KMS-11 (cell line): ENCODE measurements at regions not wholly inside any gene's neighbourhood (a gene's known extent, or its start where the extent isn't known, plus 50 kb on each side); places are given as distances from the start of the nearest gene placed in this dataset.

Experiments
- H2AFZ ChIP-seq: fragments of 200-600 bp; sonication (generic); 2 replicates; pipeline ENCODE4 v1.6.1; 2016; ENCODE audit warnings: antibody characterized with exemption, mixed run types, low read depth
- H3K27ac ChIP-seq: fragments of 200-600 bp; sonication (generic); 2 replicates; pipeline ENCODE4 v1.6.1; 2016; ENCODE audit warnings: mild to moderate bottlenecking, mixed run types
- H3K27me3 ChIP-seq: fragments of 200-600 bp; sonication (generic); 2 replicates; pipeline ENCODE4 v1.6.1; 2017; ENCODE audit warnings: mild to moderate bottlenecking, low read depth, mixed run types, moderate library complexity; ENCODE audit not compliant: insufficient read depth
- H3K36me3 ChIP-seq: fragments of 200-600 bp; sonication (generic); 2 replicates; pipeline ENCODE4 v1.6.1; 2017; ENCODE audit warnings: mild to moderate bottlenecking, mixed run types; ENCODE audit not compliant: insufficient read depth
- H3K4me1 ChIP-seq: fragments of 200-600 bp; sonication (generic); 2 replicates; pipeline ENCODE4 v1.6.1; 2016; ENCODE audit warnings: mild to moderate bottlenecking, low read depth, mixed run types; ENCODE audit not compliant: poor library complexity, severe bottlenecking
- H3K4me2 ChIP-seq: fragments of 200-600 bp; sonication (generic); 2 replicates; pipeline ENCODE4 v1.7.0; 2016; ENCODE audit warnings: mild to moderate bottlenecking, mixed run types
- H3K4me3 ChIP-seq: fragments of 200-600 bp; sonication (generic); IDR thresholded peaks from 2 replicates; pipeline ENCODE4 v1.6.1; 2017; ENCODE audit warnings: low read depth, low read length, mixed read lengths; ENCODE audit not compliant: insufficient read depth
- H3K79me2 ChIP-seq: fragments of 200-600 bp; sonication (generic); 2 replicates; pipeline ENCODE4 v1.6.1; 2016; ENCODE audit warnings: low read depth, mixed run types; ENCODE audit not compliant: insufficient read depth
- H3K9ac ChIP-seq: fragments of 200-600 bp; sonication (generic); 2 replicates; pipeline ENCODE4 v1.6.1; 2016; ENCODE audit warnings: mild to moderate bottlenecking, mixed run types
- H4K20me1 ChIP-seq: fragments of 200-600 bp; sonication (generic); 2 replicates; pipeline ENCODE4 v1.6.1; 2016; ENCODE audit warnings: mild to moderate bottlenecking, mixed run types; ENCODE audit not compliant: insufficient read depth
- TF ChIP-seq, protein P1 (sequence below): fragments of 200-600 bp; sonication (generic); conservative IDR thresholded peaks from 2 replicates; pipeline ENCODE4 v1.6.1; 2017; ENCODE audit warnings: low read depth, mild to moderate bottlenecking, antibody characterized with exemption, low read length, moderate library complexity, mixed read lengths

DNA sequence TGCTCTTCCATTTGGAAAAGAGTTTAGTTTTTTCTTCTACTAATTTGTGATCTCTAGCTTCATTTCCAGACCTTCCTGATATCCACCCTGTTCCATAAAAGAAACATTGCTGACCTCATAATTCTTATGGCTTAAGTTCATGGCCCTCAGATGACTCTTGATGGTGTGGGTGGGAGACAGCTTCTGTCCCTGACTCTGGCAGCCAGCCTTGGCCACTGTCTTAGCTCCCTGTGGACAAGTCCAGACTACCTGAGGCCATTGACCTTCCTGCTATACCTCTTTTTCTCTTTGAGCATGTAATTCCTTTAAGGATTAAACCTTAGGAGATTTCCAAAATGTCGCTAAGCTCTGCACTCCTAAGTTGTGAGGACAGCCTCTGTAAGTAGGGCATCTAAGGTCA, 101.1 kb upstream of the DAP start:
- H3K27ac ChIP-seq, result no peak overlapping the region

DNA sequence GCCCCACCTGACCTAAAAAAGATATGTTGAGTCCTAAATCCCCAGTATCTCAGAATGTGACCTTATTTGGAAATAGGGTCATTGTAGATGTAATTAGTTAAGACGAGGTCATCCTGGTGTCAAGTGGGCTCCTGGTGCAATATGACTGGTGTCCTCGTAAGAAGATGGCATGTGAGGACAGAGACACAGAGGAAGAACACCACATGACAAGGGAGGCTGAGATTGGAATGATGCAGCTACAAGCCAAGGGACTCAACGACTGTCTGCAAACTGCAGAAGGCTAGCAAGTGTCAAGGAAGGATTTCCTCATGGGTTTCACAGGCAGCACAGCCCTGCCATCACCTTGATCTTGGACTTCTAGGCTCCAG, 100.4 kb upstream of the DAP start:
- no peaks in the 10 kb centered on the region for H4K20me1 ChIP-seq
- no peaks in the 10 kb centered on the region for H3K4me1 ChIP-seq
- H3K9ac ChIP-seq, result no peak overlapping the region
- no peak overlapping the region for H3K4me3 ChIP-seq
- TF ChIP-seq, protein P1, sequence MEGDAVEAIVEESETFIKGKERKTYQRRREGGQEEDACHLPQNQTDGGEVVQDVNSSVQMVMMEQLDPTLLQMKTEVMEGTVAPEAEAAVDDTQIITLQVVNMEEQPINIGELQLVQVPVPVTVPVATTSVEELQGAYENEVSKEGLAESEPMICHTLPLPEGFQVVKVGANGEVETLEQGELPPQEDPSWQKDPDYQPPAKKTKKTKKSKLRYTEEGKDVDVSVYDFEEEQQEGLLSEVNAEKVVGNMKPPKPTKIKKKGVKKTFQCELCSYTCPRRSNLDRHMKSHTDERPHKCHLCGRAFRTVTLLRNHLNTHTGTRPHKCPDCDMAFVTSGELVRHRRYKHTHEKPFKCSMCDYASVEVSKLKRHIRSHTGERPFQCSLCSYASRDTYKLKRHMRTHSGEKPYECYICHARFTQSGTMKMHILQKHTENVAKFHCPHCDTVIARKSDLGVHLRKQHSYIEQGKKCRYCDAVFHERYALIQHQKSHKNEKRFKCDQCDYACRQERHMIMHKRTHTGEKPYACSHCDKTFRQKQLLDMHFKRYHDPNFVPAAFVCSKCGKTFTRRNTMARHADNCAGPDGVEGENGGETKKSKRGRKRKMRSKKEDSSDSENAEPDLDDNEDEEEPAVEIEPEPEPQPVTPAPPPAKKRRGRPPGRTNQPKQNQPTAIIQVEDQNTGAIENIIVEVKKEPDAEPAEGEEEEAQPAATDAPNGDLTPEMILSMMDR, result no peak
- H3K27me3 ChIP-seq, result no peaks in the 10 kb centered on the region
- no peaks in the 10 kb centered on the region for H3K79me2 ChIP-seq
- no peak overlapping the region for H2AFZ ChIP-seq
- no peak overlapping the region for H3K27ac ChIP-seq
- H3K36me3 ChIP-seq, result no peaks in the 10 kb centered on the region
- H3K4me2 ChIP-seq, result no peak overlapping the region

More for the DNA sequence above, 101.1 kb upstream of the DAP start:
- Histone ChIP-seq H3K4me1 (no peaks in the 10 kb centered on the region), H3K4me3 (no peak overlapping the region), H3K4me2 (no peak overlapping the region), H3K36me3 (no peaks in the 10 kb centered on the region), H3K9ac (no peak overlapping the region), H3K27me3 (no peaks in the 10 kb centered on the region), H2AFZ (no peak overlapping the region), H3K79me2 (no peaks in the 10 kb centered on the region), H4K20me1 (no peaks in the 10 kb centered on the region)
- TF ChIP-seq, protein P1, result no peak

DNA sequence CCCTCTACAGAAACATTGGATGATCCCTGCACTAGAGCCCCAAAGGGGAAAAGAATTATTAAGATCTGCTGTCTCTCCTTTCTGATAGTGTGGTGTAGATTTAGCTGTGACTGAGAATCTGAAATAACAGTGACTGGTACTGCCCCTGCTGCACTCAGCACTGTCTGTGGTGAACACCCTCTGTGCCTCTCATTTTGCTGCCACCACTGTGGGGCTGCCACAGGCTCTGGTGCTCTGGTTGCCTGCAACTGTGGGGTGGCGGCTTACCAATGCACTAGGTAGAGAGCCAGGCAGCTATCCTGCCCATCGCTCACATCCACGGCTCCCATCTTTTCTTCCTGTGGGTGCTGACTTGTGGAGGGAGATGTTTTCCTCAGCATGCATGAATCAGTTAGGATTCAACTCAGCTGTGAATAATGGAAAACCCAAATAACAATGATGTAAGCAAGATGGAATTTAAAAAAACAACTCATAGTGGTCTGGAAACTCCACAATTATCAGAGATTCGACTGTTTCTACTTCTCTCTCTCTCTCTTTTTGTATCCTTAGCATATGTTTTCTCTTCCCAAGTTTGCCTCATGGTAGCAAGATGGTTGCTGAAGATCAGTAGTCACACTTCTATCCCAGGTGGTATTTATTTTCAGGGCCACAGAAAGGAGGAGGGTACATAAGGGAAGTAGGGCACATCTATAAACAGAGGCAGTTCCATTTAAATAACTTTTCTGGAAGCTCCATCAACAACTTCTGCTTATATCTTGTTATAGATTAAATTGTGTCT, 99.8 kb upstream of the DAP start:
- Histone ChIP-seq H3K4me1 (no peaks in the 10 kb centered on the region), H3K79me2 (no peaks in the 10 kb centered on the region), H3K4me3 (no peak overlapping the region), H2AFZ (no peak overlapping the region), H3K36me3 (no peaks in the 10 kb centered on the region), H3K4me2 (no peak overlapping the region), H3K9ac (no peak overlapping the region), H3K27ac (no peak overlapping the region), H4K20me1 (no peaks in the 10 kb centered on the region), H3K27me3 (no peaks in the 10 kb centered on the region)
- TF ChIP-seq, protein P1, result no peak

DNA sequence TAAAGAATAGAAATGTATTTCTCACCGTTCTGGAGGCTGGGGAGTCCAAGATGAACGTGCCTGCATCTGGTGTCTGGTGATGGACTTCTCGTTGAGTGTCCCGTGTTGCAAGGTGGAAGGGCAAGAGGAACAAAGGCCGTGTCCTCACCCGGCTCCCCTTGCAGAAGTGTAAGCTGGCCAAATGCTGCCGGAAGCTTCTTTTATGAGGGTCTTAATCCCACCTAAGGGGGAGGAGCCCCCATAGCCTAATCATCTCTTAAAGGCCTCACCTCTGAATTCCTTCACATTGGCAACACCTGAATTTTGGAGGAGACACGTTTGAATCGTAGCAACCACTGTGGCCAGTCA, 99.1 kb upstream of the DAP start:
- no peaks in the 10 kb centered on the region for H3K4me1 ChIP-seq
- H3K36me3 ChIP-seq, result no peaks in the 10 kb centered on the region
- no peaks in the 10 kb centered on the region for H4K20me1 ChIP-seq
- no peak overlapping the region for H3K27ac ChIP-seq
- H3K27me3 ChIP-seq, result no peaks in the 10 kb centered on the region
- H3K4me2 ChIP-seq, result no peak overlapping the region
- no peaks in the 10 kb centered on the region for H3K79me2 ChIP-seq
- H3K4me3 ChIP-seq, result no peak overlapping the region
- H2AFZ ChIP-seq, result no peak overlapping the region
- no peak overlapping the region for H3K9ac ChIP-seq
- TF ChIP-seq, protein P1, result no peak
